HL-60 (cell line): ENCODE measurements at regions not wholly inside any gene's neighbourhood (a gene's known extent, or its start where the extent isn't known, plus 50 kb on each side); places are given as distances from the start of the nearest gene placed in this dataset.

ENCODE experiments used
- CTCF ChIP-seq: IDR thresholded peaks from one replicate; pipeline ENCODE4 v1.5.1; 2011; ENCODE audit warnings: low read length, control low read depth, inconsistent platforms; ENCODE audit not compliant: insufficient read depth
- GABPA ChIP-seq: IDR thresholded peaks from 2 replicates; pipeline ENCODE4 v1.6.1; 2012; ENCODE audit warnings: low read depth
- POLR2AphosphoS5 ChIP-seq: IDR thresholded peaks from 2 replicates; pipeline ENCODE4 v1.6.1; 2012; ENCODE audit warnings: low read depth
- REST ChIP-seq: IDR thresholded peaks from 2 replicates; pipeline ENCODE4 v1.6.1; 2012; ENCODE audit warnings: low read depth; ENCODE audit not compliant: insufficient replicate concordance

DNA sequence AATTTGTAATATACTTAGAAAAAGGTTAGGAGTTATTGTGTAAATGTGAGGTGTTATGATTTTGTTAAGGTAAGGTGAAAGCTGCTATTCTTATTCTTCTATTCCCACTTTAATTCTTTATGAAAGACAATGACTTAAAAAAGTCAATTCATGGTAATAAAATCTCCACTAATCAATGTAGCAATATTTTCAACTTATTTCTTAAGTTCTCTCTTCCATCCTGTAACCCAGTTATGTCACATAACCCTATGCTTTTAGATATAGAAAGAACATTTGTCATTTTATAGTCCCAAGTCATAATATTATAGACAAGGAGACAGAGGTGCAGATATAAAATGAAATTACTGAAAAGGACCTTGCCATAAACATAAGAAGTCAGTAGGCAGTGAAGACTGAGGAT is 157.9 kb upstream of the SLC7A11 start:
- TF ChIP-seq REST, result no peak
- no peak for TF ChIP-seq CTCF
- no peak for TF ChIP-seq POLR2AphosphoS5
- no peak for TF ChIP-seq GABPA
